Erythroblast (primary cell): ENCODE measurements at regions not wholly inside any gene's neighbourhood (a gene's known extent, or its start where the extent isn't known, plus 50 kb on each side); places are given as distances from the start of the nearest gene placed in this dataset.

Experiments
- GATA1 ChIP-seq: IDR thresholded peaks from 2 replicates; pipeline ENCODE4 v1.6.1; 2011; ENCODE audit warnings: low read depth, mild to moderate bottlenecking, control low read depth, low read length, moderate library complexity
- POLR2A ChIP-seq: IDR thresholded peaks from 2 replicates; pipeline ENCODE4 v1.6.1; 2011; ENCODE audit warnings: mild to moderate bottlenecking, low read length

DNA sequence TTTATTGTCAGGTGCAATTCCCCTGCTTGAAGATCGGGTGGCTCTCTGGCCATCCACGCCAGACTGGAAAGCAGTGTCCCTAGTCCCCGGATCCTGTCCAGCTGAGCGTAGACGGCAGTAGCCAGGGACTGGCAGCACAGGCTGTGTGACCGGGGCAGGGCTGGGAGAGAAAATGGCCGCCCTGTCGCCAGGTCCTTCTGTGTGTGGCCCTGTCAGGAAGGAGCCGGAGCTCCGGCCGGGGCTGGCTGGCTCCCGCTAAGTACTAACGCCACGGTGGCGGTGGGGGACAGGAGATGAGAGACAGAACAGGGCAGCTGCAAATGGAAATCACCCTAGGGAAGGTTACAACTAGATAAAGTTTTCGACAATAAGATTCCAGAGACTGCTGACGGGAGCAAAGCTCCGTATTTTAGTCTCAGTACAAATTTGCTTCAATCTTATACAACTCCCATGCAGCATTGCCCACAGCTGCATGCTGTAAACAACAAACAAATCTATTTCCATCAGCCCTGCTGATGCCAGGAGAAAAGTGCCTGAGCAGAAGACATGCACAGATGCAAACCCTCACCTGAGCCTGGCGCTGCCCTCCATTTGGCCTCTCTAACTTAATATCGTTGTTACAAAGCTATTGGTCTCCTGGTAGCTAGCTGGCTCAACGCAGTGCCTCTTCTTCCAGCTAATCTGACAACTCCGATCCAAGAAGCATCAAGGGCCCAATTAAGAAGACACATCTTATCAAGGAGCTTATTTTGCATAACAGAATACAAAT is 253.0 kb downstream of the TSHZ3 start:
- TF ChIP-seq POLR2A, result no peak
- no peak for TF ChIP-seq GATA1
